ENCODE measurements at regions not wholly inside any gene's neighbourhood (a gene's known extent, or its start where the extent isn't known, plus 50 kb on each side); places are given as distances from the start of the nearest gene placed in this dataset.

DNA sequence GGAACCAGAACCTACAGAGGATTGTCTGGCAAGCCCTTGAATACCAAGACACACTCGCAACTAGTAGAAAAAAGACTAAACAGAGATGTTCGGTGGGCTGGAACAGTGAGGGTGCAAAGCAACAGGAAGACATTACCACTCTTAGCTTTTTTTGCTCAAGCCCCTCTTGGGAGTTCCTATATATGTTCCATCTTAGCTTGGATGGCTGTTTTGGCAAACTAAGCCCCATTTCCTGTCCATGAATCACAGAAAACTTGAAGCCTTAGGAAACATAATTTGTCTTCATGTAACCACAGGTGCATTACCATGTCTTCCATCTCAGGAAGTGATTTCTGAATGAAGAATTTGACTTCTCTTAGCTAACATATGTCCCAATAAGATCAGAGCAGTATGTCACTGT is 446.3 kb downstream of the OLFM4 start:
- intact Hi-C loops (cut with micrococcal nuclease) = no loop called here

DNA sequence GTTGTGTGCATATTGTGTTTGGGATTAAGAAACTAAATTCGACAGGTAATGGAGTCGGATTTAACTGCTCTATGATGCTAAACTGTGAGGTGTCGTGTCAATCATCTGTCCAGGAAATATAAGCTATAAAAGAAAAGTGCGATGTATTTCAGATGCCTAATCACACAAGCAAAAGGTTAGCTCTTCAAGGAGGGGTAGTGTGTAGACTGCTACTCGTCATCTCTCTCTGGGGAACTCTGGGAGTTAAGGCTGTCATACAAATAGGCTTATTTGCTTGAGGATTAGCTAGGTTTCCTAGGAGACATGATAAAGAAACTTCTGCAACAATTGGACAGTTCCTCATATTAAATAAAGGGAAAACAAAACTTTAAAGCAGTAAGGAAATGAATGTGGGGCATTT is 462.1 kb downstream of the OLFM4 start:
- intact Hi-C loops (cut with micrococcal nuclease) = no loop called here

DNA sequence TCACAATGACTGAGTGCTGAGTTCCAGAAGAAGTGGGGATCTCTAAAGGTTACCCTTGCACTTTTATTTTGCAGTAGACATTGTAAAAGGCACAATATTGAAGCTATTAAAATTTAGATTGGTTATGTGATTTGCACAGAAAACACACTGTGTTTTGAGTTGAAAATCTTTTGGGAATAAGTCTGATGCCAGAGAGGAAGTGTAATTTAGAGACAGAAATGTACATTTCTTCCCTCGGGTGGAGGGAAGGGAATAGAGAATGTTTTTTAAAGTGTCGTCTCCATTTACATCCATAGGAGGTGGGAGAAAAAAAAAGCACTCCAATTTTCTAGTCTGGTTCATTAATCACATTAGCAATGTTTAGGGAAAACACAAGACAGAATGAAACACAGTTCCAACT is 465.8 kb downstream of the OLFM4 start:
- intact Hi-C loops (cut with micrococcal nuclease) = no loop called here

DNA sequence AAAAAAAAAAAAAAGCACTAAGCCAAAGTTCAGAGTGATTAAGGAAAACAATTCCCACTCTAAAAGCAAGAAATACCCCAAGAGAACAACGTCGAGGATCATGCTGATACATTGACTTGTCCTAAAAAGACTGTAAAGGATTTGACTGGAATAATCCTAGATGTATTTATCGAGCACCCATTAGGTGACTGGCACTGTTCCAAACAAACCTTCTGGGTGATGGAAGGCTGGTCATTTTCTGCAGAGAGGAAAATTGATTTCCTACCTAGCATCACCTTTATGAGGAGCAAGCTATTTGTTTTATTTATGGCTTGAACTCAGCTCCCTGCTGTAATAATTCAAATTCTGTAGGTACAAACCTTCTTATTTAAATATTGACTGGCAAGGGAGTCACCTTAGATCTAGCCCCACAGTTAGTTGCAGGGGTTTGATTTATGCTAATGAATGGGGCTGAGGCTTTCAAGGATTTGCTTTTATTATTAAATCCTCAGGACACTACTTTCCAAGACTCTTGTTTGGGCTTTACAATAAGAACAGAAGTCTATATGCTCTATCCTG is 471.0 kb downstream of the OLFM4 start:
- intact Hi-C loops (cut with micrococcal nuclease) = no loop called here

DNA sequence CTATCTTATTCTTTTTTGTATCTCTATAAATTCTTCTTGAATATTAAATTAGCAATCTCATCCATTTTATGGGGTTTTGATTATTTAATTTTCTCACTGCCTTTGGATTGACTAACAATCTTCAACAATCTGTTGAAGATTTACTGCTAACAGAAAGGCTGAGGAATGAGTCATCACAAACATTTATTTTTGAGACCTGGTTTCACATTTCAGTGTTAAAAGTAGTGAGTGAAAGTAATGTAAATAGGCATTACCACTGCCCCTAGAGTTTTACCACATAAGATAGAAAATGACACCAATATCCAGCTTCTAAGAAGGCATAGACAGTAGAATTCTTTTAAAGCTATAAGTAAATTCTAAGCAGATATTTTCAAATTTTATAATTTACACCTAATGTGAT is 472.8 kb downstream of the OLFM4 start:
- intact Hi-C loops (cut with micrococcal nuclease) = no loop called here

DNA sequence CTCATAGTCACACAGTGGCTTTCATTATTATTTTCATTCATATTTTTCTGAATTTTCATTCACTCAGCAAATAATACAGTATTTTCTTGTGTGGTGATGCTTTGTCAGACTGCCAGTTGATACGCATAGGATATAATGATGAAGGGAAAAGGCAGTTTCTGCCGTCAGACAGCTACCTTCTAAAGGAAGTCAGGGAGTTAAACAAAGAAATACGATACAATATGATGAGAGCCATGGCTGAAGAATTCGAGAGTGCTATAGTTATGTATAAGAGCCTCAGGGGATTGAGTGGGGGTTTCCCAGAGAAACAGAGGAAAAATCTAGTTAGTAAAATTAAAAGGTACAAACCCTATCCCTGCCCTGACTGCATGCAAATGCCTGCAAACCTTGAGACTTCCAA is 479.1 kb downstream of the OLFM4 start:
- intact Hi-C loops (cut with micrococcal nuclease) = no loop called here

DNA sequence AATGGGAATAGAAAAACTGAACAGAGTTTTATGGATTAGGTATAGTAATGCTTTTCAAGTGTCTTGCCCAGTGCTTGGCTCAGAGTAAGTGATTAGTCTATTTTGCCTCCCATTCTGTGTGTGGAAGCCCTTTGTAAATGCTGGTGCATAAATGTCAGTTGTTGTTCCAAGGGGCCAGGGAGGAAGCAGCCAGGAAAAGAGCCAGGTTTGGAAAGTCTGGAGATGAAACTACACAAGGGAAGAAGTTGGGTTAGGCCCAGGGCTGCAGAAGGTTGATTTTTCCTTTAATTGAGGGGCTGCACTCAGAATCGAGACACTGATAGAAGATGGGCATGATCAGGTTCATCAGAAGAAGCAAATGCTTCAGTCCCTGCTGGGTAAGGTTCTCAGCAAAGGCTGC is 484.0 kb downstream of the OLFM4 start:
- intact Hi-C loops (cut with micrococcal nuclease) = no loop called here

DNA sequence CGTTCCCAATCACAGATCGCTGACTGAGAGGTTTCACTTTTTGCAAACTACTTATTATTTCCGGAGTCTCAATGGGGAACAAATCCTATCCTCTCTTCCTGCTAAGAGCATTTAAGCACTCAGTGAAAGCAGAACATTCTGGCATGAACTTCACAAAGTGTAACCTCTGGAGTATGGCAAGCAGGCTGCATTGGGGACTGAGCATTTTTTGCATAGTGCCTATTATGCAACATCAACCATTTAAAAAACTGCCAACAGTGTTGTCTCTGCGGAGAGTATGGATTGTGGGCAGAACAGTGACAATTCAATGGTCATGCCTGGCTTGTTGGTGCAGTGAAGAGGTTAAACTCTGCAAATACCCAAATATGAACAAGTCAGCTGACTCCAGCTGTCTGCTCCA is 484.6 kb downstream of the OLFM4 start:
- intact Hi-C loops (cut with micrococcal nuclease) = no loop called here

DNA sequence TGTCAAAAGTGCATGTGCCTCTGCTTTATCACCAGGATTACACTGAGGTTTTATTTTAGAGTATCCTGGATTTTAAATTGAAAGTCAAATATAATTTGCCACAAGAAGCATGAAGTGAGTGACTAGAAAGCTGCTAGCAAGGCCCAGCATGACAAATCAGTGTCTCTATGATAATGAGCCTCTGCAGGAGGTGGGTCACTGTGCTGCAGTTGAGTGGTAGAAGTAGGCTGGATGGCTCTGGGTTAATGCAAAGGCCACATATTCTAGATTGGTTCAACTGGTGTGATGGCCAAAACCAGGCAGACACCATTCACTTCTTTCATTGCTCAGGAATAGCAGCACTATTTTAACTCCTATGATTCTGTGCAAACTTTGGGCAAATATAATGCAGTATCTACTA is 491.5 kb downstream of the OLFM4 start:
- intact Hi-C loops (cut with micrococcal nuclease) = no loop called here

DNA sequence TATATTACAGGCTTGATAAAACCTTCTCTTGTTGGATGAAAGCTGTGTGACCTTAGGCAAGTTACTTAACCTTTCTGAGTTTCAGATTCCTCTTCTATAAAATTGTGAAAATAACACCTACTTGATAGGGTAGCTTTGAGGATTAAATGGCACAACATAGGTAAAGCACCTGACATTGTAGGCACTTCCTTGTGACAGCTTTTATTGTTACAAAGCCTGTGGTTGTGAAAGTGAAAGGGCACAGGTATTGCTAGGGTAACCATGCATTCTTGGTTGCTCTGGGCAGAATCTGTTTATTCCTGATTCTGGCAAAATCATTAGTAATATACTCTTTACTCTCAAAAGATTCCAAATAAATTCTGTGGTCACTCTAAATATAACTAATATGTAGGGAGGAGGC is 493.4 kb downstream of the OLFM4 start:
- intact Hi-C loops (cut with micrococcal nuclease) = no loop called here

DNA sequence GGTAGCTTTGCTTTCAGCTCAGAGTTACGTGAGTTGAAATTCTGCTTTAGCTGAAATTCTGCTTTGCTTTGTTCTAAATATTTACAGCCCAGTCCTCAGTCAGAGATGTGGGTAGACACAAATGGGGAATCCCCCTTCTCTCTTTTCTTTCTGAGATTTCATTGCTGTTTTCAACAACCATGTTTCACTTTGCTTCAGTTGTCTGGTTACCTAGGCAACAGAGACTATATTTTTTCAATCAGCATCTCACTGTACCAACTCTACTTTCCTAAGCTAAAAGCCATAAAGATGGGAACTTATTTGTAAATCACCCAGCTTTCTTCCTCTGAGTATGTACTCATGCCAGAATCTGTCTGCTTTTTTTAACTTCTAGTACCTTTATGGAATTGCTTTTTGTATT is 509.0 kb downstream of the OLFM4 start:
- intact Hi-C loops (cut with micrococcal nuclease) = no loop called here

DNA sequence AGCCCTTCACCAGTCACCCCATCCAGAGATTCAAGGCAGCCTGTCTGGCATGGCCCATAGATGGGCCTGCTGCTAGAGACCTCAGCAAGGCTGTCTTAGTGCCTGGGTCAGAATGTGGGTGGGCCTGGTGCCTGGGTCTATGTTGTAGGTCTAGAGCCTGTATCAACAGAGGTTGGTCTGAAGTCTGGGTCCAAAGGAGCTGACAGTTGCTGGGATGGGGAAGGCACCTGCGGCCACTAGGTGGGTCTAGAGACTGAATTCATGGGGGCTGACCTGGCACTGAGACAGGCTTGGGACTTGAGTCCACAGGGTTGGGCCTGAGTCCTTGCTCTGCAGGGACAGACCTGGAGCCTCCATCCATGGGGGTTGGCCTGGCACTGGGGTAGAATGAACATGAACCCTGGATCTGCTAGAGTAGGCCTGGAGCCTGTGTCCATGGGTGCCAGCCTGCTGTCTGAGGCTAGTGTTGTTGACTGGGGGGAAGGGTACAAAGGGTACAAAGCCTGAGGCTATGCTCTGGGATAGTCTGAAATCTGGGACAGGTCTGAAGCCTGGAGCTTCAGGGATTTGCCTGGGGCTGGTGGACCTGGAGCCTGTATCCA is 516.8 kb downstream of the OLFM4 start:
- intact Hi-C loops (cut with micrococcal nuclease) = no loop called here

DNA sequence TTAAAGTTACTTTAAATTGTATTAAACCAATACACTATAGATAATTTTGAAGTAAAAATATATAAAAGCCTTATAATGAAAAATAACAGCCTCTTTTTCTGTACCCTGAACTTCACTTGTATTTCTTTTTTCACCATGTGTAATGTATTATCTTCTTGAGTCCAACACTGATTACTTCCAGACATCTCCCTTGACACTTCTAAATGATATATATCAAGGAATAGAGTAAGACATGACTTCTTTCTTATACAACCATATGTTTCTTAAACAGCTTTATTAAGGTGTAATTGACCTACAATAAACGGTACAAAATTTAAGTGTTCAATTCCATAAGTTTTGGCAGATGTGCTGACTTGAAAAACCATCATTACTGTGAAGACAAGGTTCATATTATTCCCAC is 531.9 kb downstream of the OLFM4 start:
- intact Hi-C loops (cut with micrococcal nuclease) = no loop called here

DNA sequence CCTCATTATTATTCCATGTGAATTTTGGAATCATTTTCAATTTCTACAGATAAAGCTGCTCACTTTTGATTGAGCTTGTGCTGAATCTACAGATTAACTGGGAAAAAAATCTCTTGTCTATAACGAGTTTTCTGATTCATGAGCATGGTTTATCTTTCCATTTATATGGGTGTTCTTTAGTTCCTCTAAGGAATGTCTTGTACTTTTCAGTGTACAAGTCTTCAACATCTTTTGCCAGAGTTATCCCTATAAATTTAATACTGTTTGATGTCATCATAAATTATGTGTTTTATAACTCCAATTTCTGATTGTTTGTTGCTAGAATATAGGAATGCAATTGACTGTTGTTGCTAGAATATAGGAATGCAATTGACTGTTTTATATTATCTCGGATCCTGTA is 533.8 kb downstream of the OLFM4 start:
- intact Hi-C loops (cut with micrococcal nuclease) = no loop called here

DNA sequence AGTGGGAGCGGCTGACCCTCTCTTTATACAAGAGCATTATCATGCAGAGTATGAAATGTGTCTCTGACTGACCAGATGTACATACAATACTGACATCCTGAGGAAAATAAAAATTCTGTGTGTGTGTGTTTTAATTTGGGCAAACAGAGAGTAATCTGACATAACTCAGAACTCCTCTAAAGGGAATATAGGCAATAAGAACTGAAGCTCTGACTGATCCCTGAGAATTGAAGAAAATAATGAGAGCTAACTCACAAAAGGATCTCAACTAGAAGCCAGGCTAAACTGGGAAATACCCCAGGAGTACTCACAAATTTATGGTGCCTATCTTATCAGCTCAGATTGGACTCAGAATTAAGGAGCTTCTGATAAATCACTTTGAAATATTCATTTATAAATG is 539.9 kb downstream of the OLFM4 start:
- intact Hi-C loops (cut with micrococcal nuclease) = no loop called here

DNA sequence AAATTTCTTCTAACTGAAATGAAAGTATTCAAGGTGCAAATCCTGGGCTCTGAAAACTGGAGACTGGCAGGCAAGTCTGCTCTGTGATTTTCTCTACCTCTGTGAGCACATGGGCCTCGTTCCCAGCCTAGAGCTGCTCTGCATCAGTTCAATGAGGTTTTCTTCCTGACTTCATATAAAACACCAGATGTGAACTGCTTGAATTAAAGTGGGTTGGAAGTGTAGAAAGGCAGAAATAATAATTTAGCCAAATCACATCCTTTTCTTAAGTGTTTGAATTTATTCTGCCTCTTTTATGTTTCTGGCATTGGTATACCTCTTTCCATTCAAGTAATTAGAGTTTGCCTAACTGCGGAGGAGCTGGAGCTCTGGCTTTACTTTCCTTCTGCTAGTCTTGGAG is 540.8 kb downstream of the OLFM4 start:
- intact Hi-C loops (cut with micrococcal nuclease) = no loop called here

DNA sequence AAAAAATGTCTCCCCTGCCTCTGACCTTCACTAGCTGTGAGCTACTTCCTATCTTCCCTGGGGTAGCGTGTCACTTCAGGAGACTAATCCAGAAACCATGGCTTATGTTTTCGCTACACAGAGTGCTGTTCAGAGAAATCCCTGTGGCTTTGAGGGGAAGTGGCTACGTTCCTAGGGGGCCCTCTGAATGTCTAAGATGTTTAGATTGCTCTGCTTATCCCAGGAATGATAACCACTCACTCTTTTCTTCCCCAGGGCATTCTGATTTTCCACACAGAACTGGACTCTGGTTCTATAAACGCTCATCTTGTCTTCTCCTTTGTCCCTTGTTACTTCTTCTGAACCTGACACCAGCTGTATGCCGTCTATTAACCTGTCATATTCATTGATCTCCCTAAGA is 572.5 kb downstream of the OLFM4 start:
- intact Hi-C loops (cut with micrococcal nuclease) = no loop called here

DNA sequence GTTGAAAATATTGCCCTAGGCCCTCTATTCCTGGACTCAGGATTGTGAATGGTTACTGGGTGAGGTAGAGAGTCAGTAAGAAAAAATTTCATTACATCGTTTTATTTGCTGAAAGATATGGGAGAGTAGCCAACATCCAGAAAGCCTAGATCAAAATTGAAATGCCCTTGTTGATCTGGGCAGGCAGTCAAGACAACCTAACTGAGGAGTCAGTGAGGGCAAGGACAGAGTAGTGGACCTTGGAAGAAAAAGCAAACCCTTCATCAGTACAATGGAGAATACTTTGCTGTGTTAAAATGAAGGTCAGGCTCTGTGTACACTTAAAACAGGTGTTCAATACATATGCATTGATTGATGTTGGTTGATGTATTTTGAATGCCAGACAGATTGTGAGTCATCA is 576.7 kb downstream of the OLFM4 start:
- intact Hi-C loops (cut with micrococcal nuclease) = no loop called here

DNA sequence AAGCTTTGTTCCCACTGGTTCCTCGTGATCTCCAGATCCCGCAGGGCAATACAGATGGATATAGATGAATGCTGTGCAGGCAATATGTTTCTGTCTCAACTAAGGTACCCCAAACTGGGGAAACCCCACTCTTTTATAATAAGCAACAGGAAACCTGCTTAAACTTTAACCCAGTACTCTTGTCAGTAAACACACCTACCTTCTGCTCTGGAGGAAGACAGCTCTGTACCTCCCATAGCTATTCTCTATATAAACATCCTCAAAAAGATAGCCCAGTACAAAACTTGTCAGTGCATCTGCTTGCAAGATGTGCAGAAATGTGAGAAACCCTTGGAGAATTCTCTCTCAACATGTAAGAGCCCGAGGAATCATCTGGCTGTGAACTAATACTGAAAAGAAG is 583.6 kb downstream of the OLFM4 start:
- intact Hi-C loops (cut with micrococcal nuclease) = no loop called here

DNA sequence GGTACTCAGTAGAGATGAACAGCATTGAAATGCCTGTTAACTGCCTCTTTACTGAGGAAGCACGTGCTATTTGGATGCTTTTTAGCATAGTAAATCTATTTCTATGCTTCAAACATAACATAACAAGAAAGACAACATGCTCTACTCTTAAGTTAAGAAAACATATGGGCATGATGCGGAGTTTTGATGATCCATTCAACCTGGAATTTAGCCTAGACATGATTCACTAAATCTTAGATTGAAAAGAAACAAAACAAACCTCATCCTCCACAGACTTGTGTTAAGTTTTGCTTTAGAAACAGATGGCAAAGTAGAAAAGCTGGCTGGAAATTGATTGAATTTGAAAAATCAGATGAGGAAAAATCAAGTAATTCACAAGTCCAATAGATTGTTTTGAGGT is 593.8 kb downstream of the OLFM4 start:
- intact Hi-C loops (cut with micrococcal nuclease) = no loop called here

DNA sequence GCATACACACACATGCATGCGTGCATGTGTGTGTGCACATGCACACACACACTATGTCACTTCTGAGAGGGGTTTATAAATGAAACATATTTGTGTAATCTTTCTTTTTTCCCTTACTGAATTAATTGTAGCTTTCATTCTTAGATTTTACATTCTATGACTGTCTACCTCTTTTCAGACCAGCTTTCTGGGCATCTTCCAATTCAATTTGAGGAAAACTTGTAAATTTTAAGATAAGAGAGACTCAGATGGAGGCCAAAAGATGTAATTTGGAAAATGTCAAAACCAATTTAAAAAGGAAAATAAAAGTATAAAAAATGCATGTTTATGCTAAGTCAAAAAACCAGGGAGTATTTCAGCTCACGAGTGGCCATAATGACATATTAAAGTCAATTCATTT is 594.5 kb downstream of the OLFM4 start:
- intact Hi-C loops (cut with micrococcal nuclease) = no loop called here

DNA sequence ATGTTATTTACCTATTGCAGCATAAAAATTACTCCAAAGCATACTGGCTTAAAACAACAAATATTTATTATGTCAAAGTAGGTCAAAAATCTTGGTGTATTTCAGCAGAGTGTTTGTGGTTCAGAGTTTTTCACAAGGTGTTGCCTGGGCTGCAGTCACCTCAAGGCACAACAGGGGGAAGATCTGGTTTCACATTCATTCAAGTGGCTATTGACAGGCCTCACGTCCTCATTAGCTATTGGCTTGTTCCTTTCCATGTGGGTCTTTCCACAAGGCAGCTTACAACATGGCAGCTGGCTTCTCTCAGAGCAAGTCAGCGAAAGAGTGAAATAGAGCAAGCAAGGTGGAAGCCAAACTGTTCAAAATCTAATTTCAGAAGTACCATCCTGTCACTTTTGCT is 602.9 kb downstream of the OLFM4 start:
- intact Hi-C loops (cut with micrococcal nuclease) = no loop called here

DNA sequence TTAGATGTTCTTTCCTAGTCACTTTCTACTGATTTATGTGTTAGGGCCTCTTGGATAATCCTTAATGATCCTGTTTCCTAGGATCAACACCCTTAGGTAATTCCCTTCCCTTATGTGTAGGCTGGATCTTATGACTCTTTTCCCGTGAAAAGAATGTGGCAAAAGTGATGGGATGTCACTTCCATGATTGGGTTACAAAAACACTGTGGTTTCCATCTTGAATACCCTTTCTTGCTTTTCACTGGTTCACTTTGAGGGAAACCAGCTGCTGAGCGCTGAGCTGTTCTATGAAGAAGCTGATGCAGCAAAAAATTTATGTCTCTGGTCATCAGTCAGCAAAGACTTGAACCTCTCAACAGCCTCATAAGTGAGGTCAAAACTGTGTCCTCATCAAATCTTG is 609.4 kb downstream of the OLFM4 start:
- intact Hi-C loops (cut with micrococcal nuclease) = no loop called here

DNA sequence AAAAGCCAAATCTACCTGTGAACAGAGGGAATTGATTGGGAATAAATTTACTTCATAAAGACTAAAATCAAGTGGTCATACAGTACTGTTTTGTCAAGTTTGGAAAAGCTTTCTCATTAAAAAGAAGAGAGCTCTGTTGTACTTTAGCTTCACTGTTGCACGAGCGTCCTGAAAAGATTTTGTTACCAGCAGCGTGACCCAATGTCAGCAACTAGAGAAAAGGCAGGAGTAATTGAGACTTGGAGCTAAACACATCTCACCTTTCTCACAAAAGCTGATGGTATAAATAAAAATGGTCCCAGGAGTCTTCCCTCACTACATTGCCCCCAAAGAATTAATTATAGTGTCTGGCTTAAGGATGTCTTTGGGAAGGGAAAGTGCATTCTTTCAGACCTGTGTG is 613.7 kb downstream of the OLFM4 start:
- intact Hi-C loops (cut with micrococcal nuclease) = no loop called here
